MM.1S (cell line): ENCODE measurements at regions not wholly inside any gene's neighbourhood (a gene's known extent, or its start where the extent isn't known, plus 50 kb on each side); places are given as distances from the start of the nearest gene placed in this dataset.

Experiments used
- CTCF ChIP-seq: fragments of 300-600 bp; sonication (generic); IDR thresholded peaks from 2 replicates; pipeline ENCODE4 v1.5.1; 2016; ENCODE audit warnings: antibody characterized with exemption, low read length, mixed read lengths
- EZH2 ChIP-seq: fragments of 300-600 bp; sonication (generic); optimal IDR thresholded peaks from 2 replicates; pipeline ENCODE3; 2017; ENCODE audit warnings: low read depth, mild to moderate bottlenecking, antibody characterized with exemption, low read length, mixed read lengths
- EZH2phosphoT487 ChIP-seq: fragments of 300-600 bp; sonication (generic); IDR thresholded peaks from 2 replicates; pipeline ENCODE4 v1.6.1; 2018; ENCODE audit warnings: antibody characterized with exemption, low read length

GRCh38 chr1:112141301-112141700 lies 151.8 kb upstream of the KCND3 start:
- no peak for TF ChIP-seq CTCF
- TF ChIP-seq EZH2, result no peak
- no peak for TF ChIP-seq EZH2phosphoT487
